CD4-positive, alpha-beta T cell treated with Interleukin-17A for 1 hour (primary cell): ENCODE measurements at regions not wholly inside any gene's neighbourhood (a gene's known extent, or its start where the extent isn't known, plus 50 kb on each side); places are given as distances from the start of the nearest gene placed in this dataset.
"Not testable (repeated sequence)": the region's sequence is repeated elsewhere in the genome, so short reads cannot be mapped to it uniquely, and the experiment has no call there.

Experiments
- DNase-seq: peaks from one replicate; pipeline ENCODE4 v3.0.0-alpha.2; 2020

- DNase-seq, result no peak
Observed at GRCh38 chr6:1197309-1197708, 114.6 kb upstream of the FOXQ1 start.

DNA sequence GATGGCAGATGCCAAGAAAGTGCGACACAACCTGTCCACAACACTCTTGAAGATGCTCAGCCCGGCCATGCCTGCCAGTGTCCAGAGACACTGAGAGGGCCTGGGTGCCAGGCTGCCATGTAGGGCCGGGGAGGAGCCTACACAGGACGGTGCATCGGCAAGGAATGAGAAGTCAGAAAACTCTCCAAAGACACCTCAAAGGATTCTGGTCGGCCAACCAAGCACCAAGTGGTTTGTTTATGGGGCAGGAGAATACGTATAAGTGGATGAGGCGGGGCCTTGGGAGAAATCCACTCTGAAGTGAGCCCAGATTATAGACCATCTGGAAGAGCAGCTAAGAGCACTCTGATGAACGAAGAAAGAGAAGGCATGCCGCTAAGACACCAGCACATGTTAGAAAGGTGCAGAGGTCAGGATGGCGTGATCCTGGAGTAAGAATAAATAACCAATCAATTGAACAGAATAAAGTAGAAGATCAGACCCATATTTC is 120.7 kb upstream of the FOXQ1 start:
- DNase-seq, result no peak

DNA sequence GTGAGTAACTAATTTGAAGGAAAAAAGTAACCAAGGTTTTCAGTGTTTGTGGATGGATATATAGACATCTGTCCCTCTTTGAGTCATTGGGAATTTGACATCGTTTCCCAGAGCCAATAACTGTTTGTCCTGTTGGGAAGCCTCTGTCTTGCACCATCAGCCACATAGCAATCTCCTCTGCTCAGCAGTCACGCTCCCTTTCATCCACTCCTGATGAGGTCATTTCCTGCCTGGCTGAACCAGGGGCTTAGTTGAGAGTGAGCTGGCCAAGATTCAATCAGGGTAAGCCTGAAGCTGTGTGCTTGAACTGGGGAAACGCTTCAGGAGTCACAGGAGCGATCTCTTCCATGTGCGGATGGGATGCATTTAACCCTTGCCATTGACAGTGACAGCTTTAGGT is 121.5 kb upstream of the FOXQ1 start:
- no peak for DNase-seq

DNA sequence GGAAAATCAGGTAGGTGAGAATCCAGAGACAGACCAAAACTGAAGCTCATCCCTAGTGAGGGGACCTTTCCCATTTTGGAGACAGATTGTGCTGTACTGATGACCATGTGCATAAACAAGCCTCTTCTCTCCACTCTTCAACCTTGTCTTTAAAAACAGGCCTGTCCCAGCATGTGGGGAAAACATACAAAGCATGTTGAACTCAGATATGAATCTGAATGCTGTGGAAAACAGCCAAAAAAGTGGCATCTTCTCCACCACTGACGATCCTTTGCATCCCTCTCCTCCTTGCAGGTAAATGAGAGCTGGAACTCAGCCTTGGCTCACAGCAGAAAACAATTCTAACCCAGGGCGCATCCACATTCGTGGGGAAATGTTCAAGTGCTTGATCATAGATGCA is 123.7 kb upstream of the FOXQ1 start:
- DNase-seq, result no peak

DNA sequence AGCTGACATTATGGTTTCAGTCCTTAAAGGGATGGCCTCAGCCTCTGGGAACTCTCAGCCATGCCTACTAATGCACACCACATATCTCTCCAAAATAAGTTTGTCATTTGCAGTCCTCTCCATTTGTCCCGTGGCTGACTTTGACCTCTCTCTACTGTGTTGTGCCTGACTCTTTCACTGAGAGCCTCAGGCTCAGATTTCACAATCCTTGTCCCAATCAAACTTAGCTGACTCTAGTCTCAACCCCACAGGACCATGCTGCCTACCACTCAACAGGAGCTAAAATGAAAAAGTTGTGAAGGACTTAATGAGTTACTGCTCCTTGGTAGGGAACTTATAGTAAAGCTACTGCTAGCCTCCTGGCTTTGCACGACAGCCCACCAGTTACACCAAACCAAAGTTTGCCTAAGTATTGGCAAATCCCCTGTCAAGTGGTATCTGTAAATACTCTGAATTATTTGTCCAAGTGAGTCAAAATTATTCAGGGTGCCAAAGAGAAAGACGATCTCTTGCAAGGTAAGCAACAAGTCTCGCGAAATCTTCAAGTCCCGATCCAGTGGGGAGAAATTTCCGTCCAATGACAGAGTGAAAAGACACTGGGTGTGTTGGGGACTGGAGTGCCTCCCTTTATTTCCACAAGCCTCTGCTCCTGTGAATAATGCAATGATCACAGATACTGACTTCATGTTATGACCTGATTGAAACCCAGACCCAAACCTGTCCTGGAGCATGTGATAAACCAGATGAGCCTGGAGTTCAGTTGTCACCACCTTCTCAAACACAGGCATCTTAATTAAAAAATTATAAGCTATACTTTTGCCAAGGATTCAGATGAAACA is 124.4 kb upstream of the FOXQ1 start:
- DNase-seq, result no peak

GRCh38 chr6:1184318-1184717 is 127.6 kb upstream of the FOXQ1 start:
- no peak for DNase-seq

DNA sequence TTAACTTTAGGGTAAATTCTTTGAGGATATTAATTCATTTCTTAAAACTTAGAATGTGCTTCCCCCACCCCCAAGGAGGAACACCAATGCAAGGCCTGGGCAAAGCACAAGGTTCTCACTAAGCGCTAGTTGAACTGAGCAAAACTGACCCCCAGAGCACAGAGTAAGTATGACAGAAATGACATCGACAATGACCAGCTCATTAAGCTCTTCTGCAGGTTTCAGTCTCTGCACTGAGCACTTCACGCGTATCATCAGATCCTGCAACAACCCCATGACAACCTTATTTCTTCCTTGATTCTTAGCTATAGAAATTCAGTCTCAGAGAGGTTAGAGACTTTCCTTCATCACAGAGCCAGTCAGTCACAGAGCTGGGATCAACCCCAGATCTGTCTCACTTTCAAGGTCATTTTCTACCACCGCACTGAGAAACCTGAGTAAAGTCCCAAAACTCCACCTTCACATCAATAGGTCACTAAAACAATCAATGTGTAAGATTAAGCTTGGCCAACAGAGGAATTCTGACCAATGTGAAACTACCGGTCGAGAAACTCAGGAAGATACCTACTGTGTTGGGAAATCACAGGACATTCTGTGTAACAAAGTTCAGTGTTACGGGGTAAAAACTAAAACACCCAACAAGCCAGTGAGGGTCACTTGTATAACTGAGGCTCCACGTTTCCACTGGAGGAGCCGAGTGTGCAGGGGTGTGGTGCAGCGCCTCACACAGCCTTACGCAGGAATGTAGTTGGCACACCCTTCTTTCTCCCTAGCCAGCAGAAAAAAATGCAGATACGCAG is 129.0 kb upstream of the FOXQ1 start:
- no peak for DNase-seq

- no peak for DNase-seq
Observed at GRCh38 chr6:1181939-1182605, 129.8 kb upstream of the FOXQ1 start.

DNA sequence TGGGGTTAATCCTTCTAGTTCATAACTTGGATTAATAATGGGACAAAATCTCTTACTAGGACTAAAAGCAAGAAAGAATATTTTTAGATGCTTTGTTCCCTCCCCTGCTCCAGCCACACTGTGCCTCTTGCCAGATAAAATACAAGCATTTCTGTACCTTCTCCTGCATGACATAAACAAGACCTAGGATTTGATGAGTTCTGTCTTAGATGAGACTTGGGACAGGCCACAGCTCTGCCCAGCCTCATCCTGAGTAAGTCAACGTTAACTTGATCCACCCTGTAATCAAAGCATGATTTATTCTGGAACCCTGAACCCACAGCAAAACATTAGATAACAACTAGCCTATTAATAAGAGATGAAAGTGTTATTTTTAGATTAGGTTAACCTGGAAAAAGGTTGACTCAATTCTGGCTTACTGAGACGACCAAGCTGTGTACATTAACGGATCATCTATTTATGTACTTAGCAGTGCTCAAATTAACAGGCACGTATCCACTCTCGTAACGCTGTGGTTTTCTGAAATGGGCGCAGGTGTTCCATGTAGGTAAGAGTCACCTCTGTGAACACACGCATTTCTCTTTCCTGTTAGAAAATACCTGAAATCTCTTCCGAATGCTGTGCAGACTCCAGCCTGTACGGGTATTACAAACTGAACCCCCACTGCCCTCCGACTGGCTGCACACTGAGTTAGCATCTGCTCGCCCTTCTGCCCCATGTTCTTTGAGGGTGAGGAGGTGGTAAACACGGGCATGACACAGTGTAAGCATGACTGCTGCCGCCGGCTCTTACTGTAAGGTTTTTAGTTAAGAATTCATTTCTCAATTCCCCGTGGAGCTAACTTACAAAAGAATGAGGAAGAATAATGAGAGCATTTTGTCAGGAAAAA is 132.1 kb upstream of the FOXQ1 start:
- no peak for DNase-seq

GRCh38 chr6:1178590-1178989 is 133.3 kb upstream of the FOXQ1 start:
- no peak for DNase-seq

- no peak for DNase-seq
Observed at GRCh38 chr6:1176567-1176966, 135.3 kb upstream of the FOXQ1 start.

DNA sequence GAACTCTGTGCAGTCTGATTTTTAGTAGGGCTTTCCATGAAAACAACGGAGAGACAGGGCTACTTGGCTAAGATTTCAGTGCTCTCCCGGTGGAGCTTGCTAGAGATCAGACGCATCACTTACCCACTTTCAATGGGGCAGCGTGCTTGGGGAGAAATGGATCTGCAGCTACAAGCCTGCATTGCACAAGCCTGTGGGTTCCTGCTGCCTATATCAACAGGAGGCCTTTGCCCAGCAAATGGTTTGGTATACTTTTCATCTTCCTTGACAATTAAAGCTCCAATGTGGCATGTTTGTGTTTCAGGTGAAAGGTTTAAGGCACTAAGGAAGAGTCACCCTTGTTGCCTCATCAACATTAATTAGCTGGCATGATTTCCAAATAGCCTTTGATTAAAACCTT is 136.0 kb upstream of the FOXQ1 start:
- DNase-seq, result no peak

GRCh38 chr6:1170794-1171193 is 141.1 kb upstream of the FOXQ1 start:
- no peak for DNase-seq

- DNase-seq, result no peak
Observed at GRCh38 chr6:1164600-1164999, 147.3 kb upstream of the FOXQ1 start.

GRCh38 chr6:1163501-1163900 is 148.4 kb upstream of the FOXQ1 start:
- DNase-seq, result no peak

GRCh38 chr6:1162367-1163275 is 149.3 kb upstream of the FOXQ1 start:
- no peak for DNase-seq

DNA sequence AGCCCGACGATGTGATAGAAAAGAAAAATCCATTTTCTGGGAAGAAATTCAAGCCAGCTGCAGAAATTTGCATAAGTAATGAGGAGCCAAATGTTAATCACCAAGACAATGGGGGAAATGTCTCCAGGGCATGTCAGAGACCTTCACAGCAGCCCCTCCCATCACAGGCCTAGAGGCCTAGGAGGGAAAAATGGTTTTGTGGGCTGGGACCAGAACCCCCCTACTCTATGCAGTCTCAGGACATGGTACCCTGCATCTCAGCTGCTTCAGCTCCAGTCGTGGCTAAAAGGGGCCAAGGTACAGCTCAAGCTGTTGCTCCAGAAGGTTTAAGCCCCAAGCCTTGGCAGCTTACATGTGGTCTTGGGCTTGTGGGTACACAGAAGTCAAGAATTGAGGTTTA is 155.5 kb upstream of the FOXQ1 start:
- not testable (repeated sequence) for DNase-seq

- no peak for DNase-seq
Observed at GRCh38 chr6:1153696-1154245, 158.1 kb upstream of the FOXQ1 start.

DNA sequence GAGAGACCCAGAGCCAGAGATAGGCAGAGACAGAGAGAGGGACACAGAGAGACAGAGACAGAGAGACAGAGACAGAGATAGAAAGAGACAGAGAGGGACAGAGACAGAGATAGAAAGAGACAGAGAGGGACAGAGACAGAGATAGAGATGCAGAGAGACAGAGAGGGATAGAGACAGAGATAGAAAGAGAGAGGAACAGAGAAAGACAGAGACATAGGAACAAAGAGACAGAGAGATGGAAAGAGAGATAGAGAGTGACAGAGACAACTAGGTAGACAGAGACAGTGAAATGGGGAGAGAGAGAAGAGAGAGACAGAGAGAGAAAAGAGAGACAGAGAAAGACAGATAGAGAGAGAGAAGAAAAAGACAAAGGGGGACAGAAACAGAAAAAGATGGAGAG is 165.4 kb upstream of the FOXQ1 start:
- no peak for DNase-seq

DNA sequence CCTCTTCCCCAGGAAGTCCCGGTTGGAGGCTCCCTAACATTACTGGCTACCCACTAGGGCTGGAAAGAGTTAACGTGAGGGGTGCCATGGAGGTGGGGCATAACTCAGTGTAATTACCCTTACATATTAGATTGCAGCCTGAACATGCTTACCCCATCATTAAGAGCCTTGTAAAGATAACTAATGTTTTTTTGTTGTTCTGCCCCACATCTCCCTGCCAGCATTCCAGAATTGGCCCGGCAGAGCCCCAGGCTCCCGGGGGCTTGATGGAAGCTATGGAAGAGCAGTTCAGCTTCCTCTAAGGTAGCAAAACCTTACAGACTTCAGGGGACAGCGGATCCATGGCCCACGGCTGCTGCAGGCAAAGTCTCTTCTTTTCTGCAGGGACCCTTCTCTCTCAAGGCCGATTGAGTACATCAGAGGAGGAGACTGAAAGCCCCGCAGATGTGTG is 166.1 kb upstream of the FOXQ1 start:
- no peak for DNase-seq
